Stimulated activated CD8-positive, alpha-beta memory T cell treated with anti-CD3 and anti-CD28 coated beads, Interleukin-7, amount 100 ng/mL, for 1 hour (primary cell): ENCODE measurements at regions not wholly inside any gene's neighbourhood (a gene's known extent, or its start where the extent isn't known, plus 50 kb on each side); places are given as distances from the start of the nearest gene placed in this dataset.
A peak's percentile ranks its signal among the peaks of the same experiment; 100 is the strongest.

Experiments
- DNase-seq, 2 donors: peaks; one replicate each; pipeline ENCODE4 v3.0.0-alpha.2; 2020; ENCODE audit warnings: low read depth in 2 of 2

- DNase-seq, result no peak
Measured at GRCh38 chr2:24439971-24440340, 51.1 kb upstream of the NCOA1 start.

GRCh38 chr2:24439280-24439970 is 51.6 kb upstream of the NCOA1 start:
- DNase-seq, result no peak

GRCh38 chr2:24438106-24438505 is 52.9 kb upstream of the NCOA1 start:
- DNase-seq, result no peak

GRCh38 chr2:24435391-24436316 is 55.4 kb upstream of the NCOA1 start:
- DNase-seq, result no peak

GRCh38 chr2:24434541-24434940 is 56.5 kb upstream of the NCOA1 start:
- DNase-seq, result no peak

GRCh38 chr2:24432735-24433134 is 58.3 kb upstream of the NCOA1 start:
- DNase-seq, result no peak

GRCh38 chr2:24432121-24432520 is 58.9 kb upstream of the NCOA1 start:
- no peak for DNase-seq

GRCh38 chr2:24429197-24430074 is 61.6 kb upstream of the NCOA1 start:
- DNase-seq, result no peak

GRCh38 chr2:24424387-24424786 is 64.1 kb upstream of the ITSN2 start:
- DNase-seq, result no peak

- DNase-seq, result no peak
Measured at GRCh38 chr2:24423095-24423494, 62.8 kb upstream of the ITSN2 start.

- peak; percentile 18 to 31 for DNase-seq
Measured at GRCh38 chr2:24421668-24422067, 61.3 kb upstream of the ITSN2 start.

- DNase-seq, result no peak
Measured at GRCh38 chr2:24420373-24420772, 60.0 kb upstream of the ITSN2 start.

GRCh38 chr2:24418166-24418841 is 58.0 kb upstream of the ITSN2 start:
- DNase-seq, result no peak

GRCh38 chr2:24412812-24413211 is 52.5 kb upstream of the ITSN2 start:
- no peak for DNase-seq

- DNase-seq, result no peak
Measured at GRCh38 chr2:24411488-24412151, 51.3 kb upstream of the ITSN2 start.

GRCh38 chr2:24410976-24411375 is 50.6 kb upstream of the ITSN2 start:
- no peak for DNase-seq

- peak in 1 of 2 donors; percentile 14 for DNase-seq
Measured at GRCh38 chr2:24409700-24410556, 49.6 kb upstream of the ITSN2 start.
